Endothelial cell of umbilical vein (primary cell): ENCODE measurements at regions not wholly inside any gene's neighbourhood (a gene's known extent, or its start where the extent isn't known, plus 50 kb on each side); places are given as distances from the start of the nearest gene placed in this dataset.

ENCODE experiments used
- BruUV-seq: library from RNA; stranded (reverse); fragments of 400-500 nt; replicated peaks from 2 replicates; lab custom pipeline; 2021; lab: Mats Ljungman, UMichigan
- CTCF ChIA-PET: fragments of 300-600, 350-600 bp; sonication (Branson Sonifier 250); formaldehyde crosslinking; loops from one replicate; lab custom pipeline; 2021; ENCODE audit warnings: antibody characterized with exemption, inconsistent platforms; lab: Charles Lee
- POLR2A ChIA-PET: fragments of 300-600, 350-600 bp; sonication (Branson Sonifier 250); formaldehyde crosslinking; loops from one replicate; lab custom pipeline; 2021; ENCODE audit warnings: antibody characterized with exemption, inconsistent platforms; lab: Charles Lee
- DNase-seq: peaks from one replicate; pipeline ENCODE4 v3.0.0-alpha.2; 2011; ENCODE audit warnings: low read depth, low spot score
- FAIRE-seq: peaks from 2 replicates; lab custom pipeline; 2011; peaks lifted over from hg19 to GRCh38; lab: Jason Lieb, UNC
- H2AFZ ChIP-seq: 2 replicates; pipeline ENCODE4 v1.6.0; 2012; ENCODE audit warnings: low read depth, low read length, control low read depth, inconsistent platforms
- H3K27ac ChIP-seq: 2 replicates; pipeline ENCODE4 v1.5.1; 2011; ENCODE audit warnings: low read depth, mild to moderate bottlenecking, control low read depth, low read length, moderate library complexity; ENCODE audit not compliant: insufficient read depth
- H3K27me3 ChIP-seq, 2 experiments: 2 replicates each; pipeline versions ENCODE4 v1.6.0 to v1.6.1; 2011; ENCODE audit warnings: low read length in 2 of 2, mixed read lengths in 1 of 2; ENCODE audit not compliant: control insufficient read depth in 2 of 2, insufficient read depth in 2 of 2
- H3K36me3 ChIP-seq, 2 experiments: 2 replicates in 1 of 2; 3 replicates in 1 of 2; pipeline ENCODE4 v1.5.1; 2011; ENCODE audit warnings: low read length in 2 of 2, mild to moderate bottlenecking in 1 of 2, moderate library complexity in 1 of 2; ENCODE audit not compliant: control insufficient read depth in 2 of 2, insufficient read depth in 2 of 2; ENCODE audit errors: extremely low read depth in 1 of 2
- H3K4me1 ChIP-seq: 3 replicates; pipeline ENCODE4 v1.5.1; 2011; ENCODE audit warnings: mild to moderate bottlenecking, low read length; ENCODE audit not compliant: control insufficient read depth, insufficient read depth; ENCODE audit errors: extremely low read depth
- H3K4me2 ChIP-seq: 2 replicates; pipeline ENCODE4 v1.6.1; 2011; ENCODE audit warnings: low read length, control low read depth, mixed read lengths; ENCODE audit not compliant: insufficient read depth
- H3K4me3 ChIP-seq, 3 experiments: fragments of 200-600 bp in 1 of 3; sonication (generic), shearing (Covaris generic) in 1 of 3; replicated peaks in 1 of 3; 2 replicates each; pipeline ENCODE4 v1.5.1; 2011 to 2016; ENCODE audit warnings: control low read depth in 3 of 3, low read length in 3 of 3, mild to moderate bottlenecking in 2 of 3, inconsistent platforms in 1 of 3, low read depth in 1 of 3, moderate library complexity in 1 of 3; ENCODE audit not compliant: insufficient read depth in 1 of 3
- H3K79me2 ChIP-seq: 2 replicates; pipeline ENCODE4 v1.6.0; 2012; ENCODE audit warnings: low read length, inconsistent platforms; ENCODE audit not compliant: control insufficient read depth, insufficient read depth
- H3K9ac ChIP-seq: replicated peaks from 2 replicates; pipeline ENCODE3; 2011; ENCODE audit warnings: low read length, control low read depth; ENCODE audit not compliant: insufficient read depth; ENCODE audit errors: extremely low read depth
- H3K9me1 ChIP-seq: replicated peaks from 3 replicates; pipeline ENCODE4 v1.6.0; 2011; ENCODE audit warnings: mild to moderate bottlenecking, low read length; ENCODE audit not compliant: control insufficient read depth, insufficient read depth; ENCODE audit errors: extremely low read depth
- H3K9me3 ChIP-seq: replicated peaks from 2 replicates; pipeline ENCODE4 v1.5.1; 2012; ENCODE audit warnings: low read length, inconsistent platforms; ENCODE audit not compliant: control insufficient read depth, insufficient read depth
- H4K20me1 ChIP-seq: replicated peaks from 2 replicates; pipeline ENCODE3; 2011; ENCODE audit warnings: mild to moderate bottlenecking, low read length; ENCODE audit not compliant: control insufficient read depth, insufficient read depth; ENCODE audit errors: extremely low read depth
- CTCF ChIP-seq, 2 donors: IDR thresholded peaks; 1 replicate in 1 of 2; 2 replicates in 1 of 2; pipeline ENCODE4 v1.5.1; 2011; ENCODE audit warnings: low read length in 2 of 2, mild to moderate bottlenecking in 2 of 2, moderate library complexity in 2 of 2, control low read depth in 1 of 2, inconsistent platforms in 1 of 2, low read depth in 1 of 2; ENCODE audit not compliant: insufficient read depth in 1 of 2; ENCODE audit errors: extremely low read depth in 1 of 2
- EZH2 ChIP-seq: IDR thresholded peaks from 2 replicates; pipeline ENCODE4 v1.6.1; 2012; ENCODE audit warnings: borderline replicate concordance, low read depth, mild to moderate bottlenecking, moderate library complexity, low read length, inconsistent platforms; ENCODE audit not compliant: severe bottlenecking
- FOS ChIP-seq: IDR thresholded peaks from 2 replicates; pipeline ENCODE4 v1.6.1; 2011; ENCODE audit warnings: mild to moderate bottlenecking, low read length, moderate library complexity, borderline replicate concordance; ENCODE audit not compliant: insufficient read depth
- GATA2 ChIP-seq: IDR thresholded peaks from 2 replicates; pipeline ENCODE4 v1.7.0; 2011; ENCODE audit warnings: low read depth, mild to moderate bottlenecking, moderate library complexity, mixed read lengths, low read length; ENCODE audit not compliant: insufficient read length, insufficient read depth
- JUN ChIP-seq: IDR thresholded peaks from 2 replicates; pipeline ENCODE4 v1.6.1; 2011; ENCODE audit warnings: borderline replicate concordance, low read depth; ENCODE audit not compliant: insufficient read length, insufficient read depth
- MAX ChIP-seq: IDR thresholded peaks from 2 replicates; pipeline ENCODE4 v1.6.1; 2011; ENCODE audit not compliant: insufficient read depth, insufficient read length
- MYC ChIP-seq: IDR thresholded peaks from one replicate; pipeline ENCODE4 v1.6.1; 2011; ENCODE audit warnings: mild to moderate bottlenecking, low read depth, low read length
- POLR2A ChIP-seq: IDR thresholded peaks from 2 replicates; pipeline ENCODE4 v1.6.1; 2012; ENCODE audit warnings: low read depth, mild to moderate bottlenecking, control low read depth, low read length
- POLR2AphosphoS5 ChIP-seq: IDR thresholded peaks from 2 replicates; pipeline ENCODE4 v1.6.1; 2012; ENCODE audit warnings: low read depth, mild to moderate bottlenecking, control low read depth, low read length, moderate library complexity; ENCODE audit not compliant: insufficient read depth
- dilution Hi-C: fragments of 300-500 bp; cut with MboI; formaldehyde crosslinking; loops from one replicate; pipeline ENCODE4 v1.15.0; 2019; ENCODE audit warnings: low sequenced_read_pairs; ENCODE audit not compliant: extremely low pct_ligation_motif_present
- intact Hi-C: fragments of 100-400 bp; cut with micrococcal nuclease; formaldehyde crosslinking; loops from one replicate; pipeline ENCODE4 v1.10.0; 2022

GRCh38 chr6:169016758-169017157 lies 236.9 kb downstream of the THBS2 start:
- no peak for TF ChIP-seq EZH2
- no peak for TF ChIP-seq FOS
- TF ChIP-seq GATA2, result no peak
- no peak for TF ChIP-seq MYC
- TF ChIP-seq POLR2AphosphoS5, result no peak
- no peak for TF ChIP-seq MAX
- TF ChIP-seq JUN, result no peak
- no peak for TF ChIP-seq CTCF (IDR thresholded peaks at IDR 0.05; ENCODE audit: extremely low read depth in 1 of 2, insufficient read depth in 1 of 2, low read depth in 1 of 2, low read length in 2 of 2)
- no peak for TF ChIP-seq POLR2A
- H4K20me1 ChIP-seq, result no peaks in the 10 kb centered on the region
- intact Hi-C loops (no loop called here), dilution Hi-C loops (no loop called here)
- H3K4me1 ChIP-seq, result no peaks in the 10 kb centered on the region
- no peak overlapping the region for H3K4me2 ChIP-seq
- H3K27ac ChIP-seq, result no peak overlapping the region
- H3K9me1 ChIP-seq, result no peaks in the 10 kb centered on the region
- no peak for DNase-seq
- no peaks in the 10 kb centered on the region for H3K27me3 ChIP-seq
- BruUV-seq, result no TSS peak
- H3K9me3 ChIP-seq, result no peaks in the 10 kb centered on the region
- CTCF ChIA-PET, result no interaction called here
- POLR2A ChIA-PET, result no interaction called here
- no peak overlapping the region for H3K4me3 ChIP-seq
- H2AFZ ChIP-seq, result no peak overlapping the region
- no peak overlapping the region for H3K9ac ChIP-seq
- no peaks in the 10 kb centered on the region for H3K79me2 ChIP-seq
- no peak for FAIRE-seq
- H3K36me3 ChIP-seq, result no peaks in the 10 kb centered on the region
